ENCODE measurements at regions not wholly inside any gene's neighbourhood (a gene's known extent, or its start where the extent isn't known, plus 50 kb on each side); places are given as distances from the start of the nearest gene placed in this dataset.

DNA sequence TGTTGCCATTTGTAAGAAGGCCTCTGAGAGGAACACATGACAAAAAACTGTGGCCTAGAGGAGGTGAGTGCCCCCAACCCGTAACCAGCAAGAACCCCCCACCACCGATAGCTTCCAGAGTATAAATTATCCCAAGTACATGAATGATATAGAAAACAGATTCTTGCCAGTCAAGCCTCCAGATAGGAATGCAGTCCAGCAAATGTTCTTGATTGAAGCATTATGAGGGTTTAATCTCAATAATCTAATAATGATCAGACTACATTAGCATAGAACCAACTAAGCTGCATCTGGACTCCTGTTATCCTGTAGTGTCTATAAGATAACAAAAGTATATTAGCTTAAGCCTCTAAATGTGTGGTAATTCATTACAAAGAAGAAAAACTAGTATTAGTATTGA lies 908.9 kb upstream of the ATXN8OS start:
- Histone ChIP-seq H3K9me3 (no peaks in the 10 kb centered on the region), H3K36me3 (replicated peaks in 1 of 2; ENCODE audit: control insufficient read depth in 1 of 2, insufficient read depth in 2 of 2, low read length in 1 of 2) (no peaks in the 10 kb centered on the region), H3K79me2 (ENCODE audit: insufficient read depth) (no peaks in the 10 kb centered on the region), H3K4me1 (ENCODE audit: control insufficient read depth in 1 of 2, insufficient read depth in 2 of 2, low read depth in 1 of 2, low read length in 1 of 2) (peaks cover 0 to 5% of the 10 kb centered on the region in 2 experiments; a peak in 2 of 4 replicates), H3K4me2 (no peak overlapping the region), H2AFZ (ENCODE audit: low read depth) (no peak overlapping the region), H3K9me2 (no peaks in the 10 kb centered on the region), H4K20me1 (ENCODE audit: insufficient read depth) (no peaks in the 10 kb centered on the region), H3K27ac (ENCODE audit: low read depth in 2 of 2, low read length in 1 of 2) (peak overlapping the region in 1 of 2 experiments; percentile 87; a peak in 2 of 4 replicates), H3K4me3 (ENCODE audit: low read depth in 2 of 2, low read length in 1 of 2) (no peak overlapping the region), H3K9ac (no peak overlapping the region), H3K27me3 (ENCODE audit: insufficient read depth) (no peaks in the 10 kb centered on the region), H3F3A (replicated peaks; ENCODE audit: insufficient read depth) (no peaks in the 10 kb centered on the region)
- CTCF ChIA-PET = no interaction called here
- WGBS (ENCODE audit: low lambda C conversion rate) = 23% methylated on average over 2 of the region's 2 CpGs
- POLR2A ChIA-PET = no interaction called here
- DNase-seq = peak; percentile 42
- no peak for TF ChIP-seq ZBTB33 (IDR thresholded peaks at IDR 0.05; ENCODE audit: borderline replicate concordance, low read depth)
- TF ChIP-seq CHD2 (IDR thresholded peaks at IDR 0.05; ENCODE audit: low read length, partially characterized antibody) = peak; percentile 49
- no peak for TF ChIP-seq FOXM1 (IDR thresholded peaks at IDR 0.05; ENCODE audit: low read depth)
- no peak for TF ChIP-seq FOSL2 (IDR thresholded peaks at IDR 0.05; ENCODE audit: borderline replicate concordance, low read depth)
- peak; percentile 94 for TF ChIP-seq RCOR1 (IDR thresholded peaks at IDR 0.05; ENCODE audit: low read length)
- TF ChIP-seq NFIC (IDR thresholded peaks at IDR 0.05; ENCODE audit: borderline replicate concordance) = no peak
- no peak for TF ChIP-seq RXRA (IDR thresholded peaks at IDR 0.05; ENCODE audit: borderline replicate concordance, low read depth)
- peak; percentile 9; the same call in 1 of the 2 replicates for TF ChIP-seq RAD21 (IDR thresholded peaks at IDR 0.05; ENCODE audit: low read length)
- no peak for TF ChIP-seq TAF1 (IDR thresholded peaks at IDR 0.05; ENCODE audit: borderline replicate concordance, low read depth, low read length)
- TF ChIP-seq POLR2AphosphoS5 (IDR thresholded peaks at IDR 0.05; ENCODE audit: low read depth, low read length) = no peak
- TF ChIP-seq MXI1 (IDR thresholded peaks at IDR 0.05; ENCODE audit: low read depth, low read length) = no peak
- TF ChIP-seq, protein P1, sequence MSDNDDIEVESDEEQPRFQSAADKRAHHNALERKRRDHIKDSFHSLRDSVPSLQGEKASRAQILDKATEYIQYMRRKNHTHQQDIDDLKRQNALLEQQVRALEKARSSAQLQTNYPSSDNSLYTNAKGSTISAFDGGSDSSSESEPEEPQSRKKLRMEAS (IDR thresholded peaks at IDR 0.05; ENCODE audit: low read depth) = no peak
- TF ChIP-seq, protein P2, sequence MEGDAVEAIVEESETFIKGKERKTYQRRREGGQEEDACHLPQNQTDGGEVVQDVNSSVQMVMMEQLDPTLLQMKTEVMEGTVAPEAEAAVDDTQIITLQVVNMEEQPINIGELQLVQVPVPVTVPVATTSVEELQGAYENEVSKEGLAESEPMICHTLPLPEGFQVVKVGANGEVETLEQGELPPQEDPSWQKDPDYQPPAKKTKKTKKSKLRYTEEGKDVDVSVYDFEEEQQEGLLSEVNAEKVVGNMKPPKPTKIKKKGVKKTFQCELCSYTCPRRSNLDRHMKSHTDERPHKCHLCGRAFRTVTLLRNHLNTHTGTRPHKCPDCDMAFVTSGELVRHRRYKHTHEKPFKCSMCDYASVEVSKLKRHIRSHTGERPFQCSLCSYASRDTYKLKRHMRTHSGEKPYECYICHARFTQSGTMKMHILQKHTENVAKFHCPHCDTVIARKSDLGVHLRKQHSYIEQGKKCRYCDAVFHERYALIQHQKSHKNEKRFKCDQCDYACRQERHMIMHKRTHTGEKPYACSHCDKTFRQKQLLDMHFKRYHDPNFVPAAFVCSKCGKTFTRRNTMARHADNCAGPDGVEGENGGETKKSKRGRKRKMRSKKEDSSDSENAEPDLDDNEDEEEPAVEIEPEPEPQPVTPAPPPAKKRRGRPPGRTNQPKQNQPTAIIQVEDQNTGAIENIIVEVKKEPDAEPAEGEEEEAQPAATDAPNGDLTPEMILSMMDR (IDR thresholded peaks at IDR 0.05) = no peak
- peak in 1 of 2 experiments; percentile 94; a peak in 2 of 4 replicates for TF ChIP-seq EP300 (IDR thresholded peaks at IDR 0.05; ENCODE audit: borderline replicate concordance in 1 of 2, low read depth in 1 of 2, low read length in 1 of 2)
- TF ChIP-seq RFX5 (IDR thresholded peaks at IDR 0.05; ENCODE audit: low read length) = no peak
- no peak for TF ChIP-seq TEAD4 (IDR thresholded peaks at IDR 0.05; ENCODE audit: borderline replicate concordance, insufficient read depth)
- TF ChIP-seq SIN3A (IDR thresholded peaks at IDR 0.05; ENCODE audit: borderline replicate concordance, low read depth, low read length) = no peak
- TF ChIP-seq USF2 (IDR thresholded peaks at IDR 0.05; ENCODE audit: borderline replicate concordance, low read depth, low read length) = no peak
- TF ChIP-seq IRF3 (IDR thresholded peaks at IDR 0.05; ENCODE audit: low read depth, low read length) = no peak
- TF ChIP-seq, protein P3, sequence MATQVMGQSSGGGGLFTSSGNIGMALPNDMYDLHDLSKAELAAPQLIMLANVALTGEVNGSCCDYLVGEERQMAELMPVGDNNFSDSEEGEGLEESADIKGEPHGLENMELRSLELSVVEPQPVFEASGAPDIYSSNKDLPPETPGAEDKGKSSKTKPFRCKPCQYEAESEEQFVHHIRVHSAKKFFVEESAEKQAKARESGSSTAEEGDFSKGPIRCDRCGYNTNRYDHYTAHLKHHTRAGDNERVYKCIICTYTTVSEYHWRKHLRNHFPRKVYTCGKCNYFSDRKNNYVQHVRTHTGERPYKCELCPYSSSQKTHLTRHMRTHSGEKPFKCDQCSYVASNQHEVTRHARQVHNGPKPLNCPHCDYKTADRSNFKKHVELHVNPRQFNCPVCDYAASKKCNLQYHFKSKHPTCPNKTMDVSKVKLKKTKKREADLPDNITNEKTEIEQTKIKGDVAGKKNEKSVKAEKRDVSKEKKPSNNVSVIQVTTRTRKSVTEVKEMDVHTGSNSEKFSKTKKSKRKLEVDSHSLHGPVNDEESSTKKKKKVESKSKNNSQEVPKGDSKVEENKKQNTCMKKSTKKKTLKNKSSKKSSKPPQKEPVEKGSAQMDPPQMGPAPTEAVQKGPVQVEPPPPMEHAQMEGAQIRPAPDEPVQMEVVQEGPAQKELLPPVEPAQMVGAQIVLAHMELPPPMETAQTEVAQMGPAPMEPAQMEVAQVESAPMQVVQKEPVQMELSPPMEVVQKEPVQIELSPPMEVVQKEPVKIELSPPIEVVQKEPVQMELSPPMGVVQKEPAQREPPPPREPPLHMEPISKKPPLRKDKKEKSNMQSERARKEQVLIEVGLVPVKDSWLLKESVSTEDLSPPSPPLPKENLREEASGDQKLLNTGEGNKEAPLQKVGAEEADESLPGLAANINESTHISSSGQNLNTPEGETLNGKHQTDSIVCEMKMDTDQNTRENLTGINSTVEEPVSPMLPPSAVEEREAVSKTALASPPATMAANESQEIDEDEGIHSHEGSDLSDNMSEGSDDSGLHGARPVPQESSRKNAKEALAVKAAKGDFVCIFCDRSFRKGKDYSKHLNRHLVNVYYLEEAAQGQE (IDR thresholded peaks at IDR 0.05; ENCODE audit: low read depth, low read length) = no peak
- TF ChIP-seq USF1 (IDR thresholded peaks at IDR 0.05; ENCODE audit: borderline replicate concordance, low read depth) = no peak
- TF ChIP-seq GABPA (IDR thresholded peaks at IDR 0.05; ENCODE audit: low read depth) = no peak
- no peak for TF ChIP-seq ELF1 (IDR thresholded peaks at IDR 0.05)

All from SK-N-SH (cell line).